Right atrium auricular region (tissue), 2 donors: ENCODE measurements at regions not wholly inside any gene's neighbourhood (a gene's known extent, or its start where the extent isn't known, plus 50 kb on each side); places are given as distances from the start of the nearest gene placed in this dataset.
A peak's percentile ranks its signal among the peaks of the same experiment; 100 is the strongest.

Experiments used
- DNase-seq: peaks from one replicate; pipeline ENCODE4 v3.0.0-alpha.2; 2019; ENCODE audit warnings: low spot score
- H3K27ac ChIP-seq, 2 donors: fragments of 200-600 bp; sonication (generic); 1 replicate in 1 of 2; 2 replicates in 1 of 2; pipeline ENCODE4 v1.5.1; 2016 to 2019
- H3K27me3 ChIP-seq, 2 donors: fragments of 200-600 bp; sonication (generic); one replicate each; pipeline versions ENCODE4 v1.5.1 to v1.6.0; 2017 to 2019
- H3K36me3 ChIP-seq: fragments of 200-600 bp; sonication (generic); one replicate; pipeline ENCODE4 v1.5.1; 2016
- H3K4me1 ChIP-seq, 2 donors: fragments of 200-600 bp; sonication (generic); one replicate each; pipeline versions ENCODE4 v1.5.1 to v1.6.0; 2017 to 2019
- H3K4me3 ChIP-seq, 2 donors: fragments of 200-600 bp; sonication (generic); 1 replicate in 1 of 2; 2 replicates in 1 of 2; pipeline ENCODE4 v1.5.1; 2017 to 2019; ENCODE audit warnings: mild to moderate bottlenecking in 1 of 2, moderate library complexity in 1 of 2
- H3K9me3 ChIP-seq, 2 donors: fragments of 200-600 bp; sonication (generic); one replicate each; pipeline ENCODE4 v1.5.1; 2019
- CTCF ChIP-seq, 2 donors: fragments of 200-600 bp; sonication (generic); IDR thresholded peaks; one replicate each; pipeline ENCODE4 v1.5.1; 2019; ENCODE audit warnings: antibody characterized with exemption in 2 of 2

DNA sequence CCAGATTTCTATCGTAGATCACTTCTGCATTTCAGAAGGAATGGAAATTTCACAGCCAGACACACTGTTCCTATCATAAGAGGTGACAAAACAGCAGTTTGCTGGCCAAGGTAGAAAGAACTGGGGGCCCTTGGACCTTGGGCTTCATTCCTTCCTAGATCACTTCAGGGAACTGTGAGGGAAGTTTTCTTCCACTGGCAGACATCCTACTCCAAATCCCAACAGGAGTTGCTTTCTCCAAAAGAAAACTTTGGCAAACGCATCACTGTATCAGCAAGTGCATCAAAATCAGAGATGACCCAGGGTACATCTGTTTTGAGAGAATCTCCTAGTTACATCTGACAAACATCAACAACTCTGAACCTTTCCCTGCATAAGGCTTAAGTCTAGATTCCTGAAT lies 348.4 kb upstream of the KLHL29 start:
- no peaks in the 10 kb centered on the region for H3K4me1 ChIP-seq
- H3K27ac ChIP-seq = no peak overlapping the region
- no peak overlapping the region for H3K4me3 ChIP-seq
- no peaks in the 10 kb centered on the region for H3K27me3 ChIP-seq
- DNase-seq = no peak
- TF ChIP-seq CTCF (IDR thresholded peaks at IDR 0.05) = no peak
- H3K36me3 ChIP-seq = no peaks in the 10 kb centered on the region
- H3K9me3 ChIP-seq = no peaks in the 10 kb centered on the region

GRCh38 chr2:23037596-23037995 lies 347.4 kb upstream of the KLHL29 start:
- Histone ChIP-seq H3K4me3 (no peak overlapping the region), H3K4me1 (no peaks in the 10 kb centered on the region), H3K27me3 (no peaks in the 10 kb centered on the region), H3K27ac (no peak overlapping the region), H3K9me3 (no peaks in the 10 kb centered on the region), H3K36me3 (no peaks in the 10 kb centered on the region)
- no peak for TF ChIP-seq CTCF (IDR thresholded peaks at IDR 0.05)
- DNase-seq = no peak

- Histone ChIP-seq H3K9me3 (no peaks in the 10 kb centered on the region), H3K27ac (peak overlapping the region in 1 of 2 donors; percentile 45), H3K27me3 (no peaks in the 10 kb centered on the region), H3K4me3 (no peak overlapping the region), H3K4me1 (no peaks in the 10 kb centered on the region), H3K36me3 (no peaks in the 10 kb centered on the region)
- TF ChIP-seq CTCF (IDR thresholded peaks at IDR 0.05) = no peak
- DNase-seq = no peak
Measured at GRCh38 chr2:23041443-23041842, 343.5 kb upstream of the KLHL29 start.

GRCh38 chr2:23042216-23042906 lies 342.6 kb upstream of the KLHL29 start:
- Histone ChIP-seq H3K36me3 (no peaks in the 10 kb centered on the region), H3K27me3 (no peaks in the 10 kb centered on the region), H3K27ac (peak overlapping the region; percentile 5 to 45), H3K9me3 (no peaks in the 10 kb centered on the region), H3K4me3 (no peak overlapping the region), H3K4me1 (no peaks in the 10 kb centered on the region)
- peak; percentile 63 for DNase-seq
- no peak for TF ChIP-seq CTCF (IDR thresholded peaks at IDR 0.05)

GRCh38 chr2:23050388-23050787 lies 334.6 kb upstream of the KLHL29 start:
- no peak for DNase-seq
- H3K4me3 ChIP-seq = no peak overlapping the region
- no peaks in the 10 kb centered on the region for H3K27me3 ChIP-seq
- H3K4me1 ChIP-seq = no peaks in the 10 kb centered on the region
- H3K27ac ChIP-seq = no peak overlapping the region
- H3K36me3 ChIP-seq = no peaks in the 10 kb centered on the region
- TF ChIP-seq CTCF (IDR thresholded peaks at IDR 0.05) = no peak
- no peaks in the 10 kb centered on the region for H3K9me3 ChIP-seq

- Histone ChIP-seq H3K27ac (no peak overlapping the region), H3K27me3 (no peaks in the 10 kb centered on the region), H3K4me3 (no peak overlapping the region), H3K4me1 (no peaks in the 10 kb centered on the region), H3K36me3 (no peaks in the 10 kb centered on the region), H3K9me3 (no peaks in the 10 kb centered on the region)
- TF ChIP-seq CTCF (IDR thresholded peaks at IDR 0.05) = no peak
- DNase-seq = no peak
Measured at GRCh38 chr2:23053601-23054000, 331.4 kb upstream of the KLHL29 start.
